PC-9 (cell line): ENCODE measurements at regions not wholly inside any gene's neighbourhood (a gene's known extent, or its start where the extent isn't known, plus 50 kb on each side); places are given as distances from the start of the nearest gene placed in this dataset.

Experiments used
- BruUV-seq: library from RNA; stranded (reverse); fragments of 400-500 nt; replicated peaks from 2 replicates; lab custom pipeline; 2021; lab: Mats Ljungman, UMichigan
- CTCF ChIA-PET: fragments of 300-600 bp; sonication (Branson Sonifier 250); formaldehyde crosslinking; loops from one replicate; lab custom pipeline; 2022; ENCODE audit warnings: antibody characterized with exemption; lab: Charles Lee
- POLR2A ChIA-PET: fragments of 300-600 bp; sonication (Branson Sonifier 250); formaldehyde crosslinking; loops from one replicate; lab custom pipeline; 2022; ENCODE audit warnings: antibody characterized with exemption; ENCODE audit not compliant: unreplicated experiment; lab: Charles Lee
- DNase-seq, 2 experiments: peaks; one replicate each; pipeline versions ENCODE4 v3.0.0 to v3.0.0-alpha.2; 2015 to 2022; ENCODE audit warnings: mixed read lengths in 1 of 2
- H2AFZ ChIP-seq: fragments of 200-600 bp; sonication (generic); 2 replicates; pipeline ENCODE4 v1.8.1; 2017; ENCODE audit warnings: antibody characterized with exemption
- H3F3A ChIP-seq: fragments of 200-600 bp; sonication (generic); 2 replicates; pipeline ENCODE4 v1.8.1; 2017; ENCODE audit warnings: antibody characterized with exemption, mild to moderate bottlenecking, low read depth; ENCODE audit not compliant: insufficient read depth
- H3K27ac ChIP-seq: fragments of 200-600 bp; sonication (generic); 2 replicates; pipeline ENCODE4 v1.6.1; 2016; ENCODE audit warnings: mixed run types
- H3K27me3 ChIP-seq: fragments of 200-600 bp; sonication (generic); 2 replicates; pipeline ENCODE4 v1.6.1; 2016; ENCODE audit warnings: low read depth, mixed run types; ENCODE audit not compliant: insufficient read depth
- H3K36me3 ChIP-seq: fragments of 200-600 bp; sonication (generic); 2 replicates; pipeline ENCODE4 v1.6.1; 2016; ENCODE audit warnings: low read depth, mixed run types
- H3K4me1 ChIP-seq: fragments of 200-600 bp; sonication (generic); replicated peaks from 2 replicates; pipeline ENCODE4 v1.6.1; 2016; ENCODE audit warnings: mixed run types; ENCODE audit not compliant: insufficient read depth
- H3K4me2 ChIP-seq: fragments of 200-600 bp; sonication (generic); 2 replicates; pipeline ENCODE4 v1.6.1; 2017; ENCODE audit warnings: mixed run types
- H3K4me3 ChIP-seq: fragments of 200-600 bp; sonication (generic); 2 replicates; pipeline ENCODE4 v1.6.1; 2016; ENCODE audit warnings: mixed run types
- H3K79me2 ChIP-seq: fragments of 200-600 bp; sonication (generic); 2 replicates; pipeline ENCODE4 v1.6.1; 2017; ENCODE audit warnings: low read depth, mixed run types
- H3K9me2 ChIP-seq: fragments of 200-600 bp; sonication (generic); 2 replicates; pipeline ENCODE4 v1.8.1; 2017; ENCODE audit warnings: mild to moderate bottlenecking; ENCODE audit not compliant: insufficient read depth
- H3K9me3 ChIP-seq: fragments of 200-600 bp; sonication (generic); 2 replicates; pipeline ENCODE4 v1.8.1; 2016; ENCODE audit warnings: low read depth; ENCODE audit not compliant: insufficient read depth
- H4K20me1 ChIP-seq: fragments of 200-600 bp; sonication (generic); 2 replicates; pipeline ENCODE4 v1.8.1; 2017; ENCODE audit not compliant: insufficient read depth
- CTCF ChIP-seq: fragments of 200-600 bp; sonication (generic); conservative IDR thresholded peaks from 2 replicates; pipeline ENCODE4 v1.6.1; 2017; ENCODE audit warnings: mixed run types, antibody characterized with exemption, mild to moderate bottlenecking, moderate library complexity
- EZH2 ChIP-seq: fragments of 200-600 bp; sonication (generic); IDR thresholded peaks from 2 replicates; pipeline ENCODE4 v1.8.0; 2017; ENCODE audit warnings: antibody characterized with exemption, low read depth
- intact Hi-C: fragments of 100-400 bp; cut with micrococcal nuclease; formaldehyde crosslinking; loops from one replicate; pipeline ENCODE4 v1.10.0; 2022; ENCODE audit not compliant: unreplicated experiment

DNA sequence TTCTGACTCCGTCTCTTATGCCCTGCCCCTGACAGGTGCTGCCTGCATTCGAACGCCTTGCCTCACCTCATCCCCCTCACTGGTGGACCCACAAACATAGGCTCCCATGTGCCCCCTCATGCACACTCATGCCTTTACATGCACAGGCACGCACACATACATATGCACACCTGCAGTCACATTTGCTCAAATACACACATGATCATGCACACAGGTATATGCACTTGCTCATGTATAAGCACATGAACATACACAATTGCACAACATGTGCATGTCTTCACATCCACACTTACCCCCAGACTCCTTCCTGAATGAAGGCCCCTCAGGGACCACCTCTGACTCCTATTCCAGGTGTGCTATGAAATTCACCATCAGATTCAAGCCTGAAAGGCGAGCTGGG, 506.9 kb downstream of the PTPRU start:
- no peak for TF ChIP-seq EZH2
- TF ChIP-seq CTCF, result no peak
- no peak for DNase-seq
- ChIA-PET POLR2A (no interaction called here), CTCF (no interaction called here)
- peaks cover 46% of the 10 kb centered on the region for H3K27me3 ChIP-seq
- no peaks in the 10 kb centered on the region for H3K36me3 ChIP-seq
- H3K4me3 ChIP-seq, result no peak overlapping the region
- H3K27ac ChIP-seq, result no peak overlapping the region
- H3K4me1 ChIP-seq, result no peaks in the 10 kb centered on the region
- H3K4me2 ChIP-seq, result no peak overlapping the region
- H4K20me1 ChIP-seq, result no peaks in the 10 kb centered on the region
- H2AFZ ChIP-seq, result no peak overlapping the region
- H3K79me2 ChIP-seq, result no peaks in the 10 kb centered on the region
- no peaks in the 10 kb centered on the region for H3F3A ChIP-seq
- no TSS peak for BruUV-seq
- H3K9me3 ChIP-seq, result no peaks in the 10 kb centered on the region
- no peaks in the 10 kb centered on the region for H3K9me2 ChIP-seq
- intact Hi-C loops, result no loop called here

- no TSS peak for BruUV-seq
These were observed 502.9 kb downstream of the PTPRU start for GRCh38 chr1:29739176-29739575.

DNA sequence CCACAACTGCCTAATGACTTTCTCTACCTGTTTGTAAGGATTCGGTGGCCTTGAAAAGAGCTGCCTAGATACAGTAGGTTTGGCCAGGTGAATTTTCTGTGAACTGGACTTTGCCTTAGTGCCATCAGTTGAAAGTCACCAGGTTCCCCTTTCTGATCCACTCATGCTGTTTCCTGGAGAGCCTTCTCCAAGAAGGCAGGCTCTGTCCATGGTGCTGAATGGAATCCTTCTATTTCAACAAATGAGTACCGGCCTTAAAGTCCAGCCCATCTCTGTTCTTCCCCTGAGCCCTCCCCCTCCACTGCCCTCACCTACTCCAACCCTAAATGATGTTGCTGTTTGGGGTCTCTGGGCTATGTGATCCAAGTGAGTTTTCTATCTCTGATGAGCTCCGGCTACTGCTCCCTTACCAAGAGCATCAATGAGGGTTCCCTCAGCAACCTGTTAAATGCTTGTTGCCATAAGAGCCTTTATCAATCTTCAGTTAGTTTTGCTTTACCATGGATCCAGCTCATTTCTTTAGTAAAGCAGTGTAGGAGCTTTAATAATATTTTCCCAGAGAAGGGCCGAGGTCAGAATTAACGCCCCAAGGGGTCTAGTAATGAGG, 500.4 kb downstream of the PTPRU start:
- Histone ChIP-seq H3F3A (no peaks in the 10 kb centered on the region), H2AFZ (no peak overlapping the region), H3K4me1 (no peaks in the 10 kb centered on the region), H3K9me3 (no peaks in the 10 kb centered on the region), H3K9me2 (no peaks in the 10 kb centered on the region), H4K20me1 (no peaks in the 10 kb centered on the region), H3K27me3 (peaks cover 25% of the 10 kb centered on the region), H3K79me2 (no peaks in the 10 kb centered on the region), H3K4me2 (no peak overlapping the region), H3K27ac (no peak overlapping the region), H3K4me3 (no peak overlapping the region), H3K36me3 (no peaks in the 10 kb centered on the region)
- intact Hi-C loops, result no loop called here
- no peak for TF ChIP-seq EZH2
- no peak for TF ChIP-seq CTCF
- DNase-seq, result peak; percentile 22 to 35
- POLR2A ChIA-PET, result no interaction called here
- no TSS peak for BruUV-seq
- CTCF ChIA-PET, result no interaction called here

More at GRCh38 chr1:29739176-29739575, 502.9 kb downstream of the PTPRU start:
- intact Hi-C loops, result no loop called here
- Histone ChIP-seq H3K9me2 (no peaks in the 10 kb centered on the region), H3K27ac (no peak overlapping the region), H3K4me3 (no peak overlapping the region), H3K79me2 (no peaks in the 10 kb centered on the region), H3K27me3 (peaks cover 46% of the 10 kb centered on the region), H2AFZ (no peak overlapping the region), H3K4me1 (no peaks in the 10 kb centered on the region), H4K20me1 (no peaks in the 10 kb centered on the region), H3K4me2 (no peak overlapping the region), H3F3A (no peaks in the 10 kb centered on the region), H3K36me3 (no peaks in the 10 kb centered on the region), H3K9me3 (no peaks in the 10 kb centered on the region)
- TF ChIP-seq CTCF (no peak), EZH2 (no peak)
- no peak for DNase-seq
- POLR2A ChIA-PET, result no interaction called here
- CTCF ChIA-PET, result no interaction called here
